ENCODE measurements at regions not wholly inside any gene's neighbourhood (a gene's known extent, or its start where the extent isn't known, plus 50 kb on each side); places are given as distances from the start of the nearest gene placed in this dataset.

GRCh38 chr2:84033347-84033974, 425.6 kb downstream of the SUCLG1 start:
- no peaks in the 10 kb centered on the region for H3K9me3 ChIP-seq
- no peak overlapping the region for H3K27ac ChIP-seq
- no peak overlapping the region for H3K4me3 ChIP-seq
- intact Hi-C loops (cut with DNase I): no loop called here
- no peaks in the 10 kb centered on the region for H3K36me3 ChIP-seq
- ATAC-seq (no peak), DNase-seq (no peak)
- no peak for TF ChIP-seq CTCF (IDR thresholded peaks at IDR 0.05)
- no peaks in the 10 kb centered on the region for H3K27me3 ChIP-seq (ENCODE audit: low read depth)
- H3K4me1 ChIP-seq: no peaks in the 10 kb centered on the region

GRCh38 chr2:84031312-84032050, 427.6 kb downstream of the SUCLG1 start:
- TF ChIP-seq CTCF (IDR thresholded peaks at IDR 0.05): no peak
- no peaks in the 10 kb centered on the region for H3K9me3 ChIP-seq
- H3K27ac ChIP-seq: no peak overlapping the region
- no peaks in the 10 kb centered on the region for H3K27me3 ChIP-seq (ENCODE audit: low read depth)
- DNase-seq: no peak
- no peaks in the 10 kb centered on the region for H3K36me3 ChIP-seq
- intact Hi-C loops (cut with DNase I): no loop called here
- no peaks in the 10 kb centered on the region for H3K4me1 ChIP-seq
- ATAC-seq: no peak
- H3K4me3 ChIP-seq: no peak overlapping the region

- no peaks in the 10 kb centered on the region for H3K27me3 ChIP-seq (ENCODE audit: low read depth)
- DNase-seq (no peak), ATAC-seq (no peak)
- H3K27ac ChIP-seq: no peak overlapping the region
- intact Hi-C loops (cut with DNase I): no loop called here
- no peaks in the 10 kb centered on the region for H3K9me3 ChIP-seq
- TF ChIP-seq CTCF (IDR thresholded peaks at IDR 0.05): no peak
- no peaks in the 10 kb centered on the region for H3K36me3 ChIP-seq
- no peaks in the 10 kb centered on the region for H3K4me1 ChIP-seq
- H3K4me3 ChIP-seq: no peak overlapping the region
These were observed 429.0 kb downstream of the SUCLG1 start for GRCh38 chr2:84029903-84030575.

GRCh38 chr2:84026818-84027217, 432.3 kb downstream of the SUCLG1 start:
- intact Hi-C loops (cut with DNase I): no loop called here
- H3K36me3 ChIP-seq: no peaks in the 10 kb centered on the region
- TF ChIP-seq CTCF (IDR thresholded peaks at IDR 0.05): no peak
- H3K4me3 ChIP-seq: no peak overlapping the region
- H3K9me3 ChIP-seq: no peaks in the 10 kb centered on the region
- no peaks in the 10 kb centered on the region for H3K4me1 ChIP-seq
- no peaks in the 10 kb centered on the region for H3K27me3 ChIP-seq (ENCODE audit: low read depth)
- no peak for ATAC-seq
- DNase-seq: no peak
- no peak overlapping the region for H3K27ac ChIP-seq

GRCh38 chr2:84022810-84023431, 436.2 kb downstream of the SUCLG1 start:
- no peaks in the 10 kb centered on the region for H3K27me3 ChIP-seq (ENCODE audit: low read depth)
- no peaks in the 10 kb centered on the region for H3K9me3 ChIP-seq
- intact Hi-C loops (cut with DNase I): no loop called here
- no peak for ATAC-seq
- H3K36me3 ChIP-seq: no peaks in the 10 kb centered on the region
- H3K4me3 ChIP-seq: no peak overlapping the region
- no peak for DNase-seq
- no peaks in the 10 kb centered on the region for H3K4me1 ChIP-seq
- no peak overlapping the region for H3K27ac ChIP-seq
- TF ChIP-seq CTCF (IDR thresholded peaks at IDR 0.05): peak; percentile 59
